GM12891 (cell line): ENCODE measurements at regions not wholly inside any gene's neighbourhood (a gene's known extent, or its start where the extent isn't known, plus 50 kb on each side); places are given as distances from the start of the nearest gene placed in this dataset.
"Not testable (repeated sequence)": the region's sequence is repeated elsewhere in the genome, so short reads cannot be mapped to it uniquely, and the experiment has no call there.

Source experiments
- DNase-seq: peaks from one replicate; pipeline ENCODE4 v3.0.0; 2011; ENCODE audit warnings: low spot score; ENCODE audit not compliant: insufficient read length
- FAIRE-seq: peaks from 2 replicates; lab custom pipeline; 2011; peaks lifted over from hg19 to GRCh38; lab: Jason Lieb, UNC
- PAX5 ChIP-seq: IDR thresholded peaks from 2 replicates; pipeline ENCODE4 v1.6.1; 2011; ENCODE audit warnings: low read length, moderate library complexity, mild to moderate bottlenecking; ENCODE audit not compliant: insufficient read depth, severe bottlenecking
- POLR2A ChIP-seq: IDR thresholded peaks from 2 replicates; pipeline ENCODE4 v1.6.1; 2011; ENCODE audit warnings: low read depth, low read length, control low read depth
- POLR2AphosphoS5 ChIP-seq: IDR thresholded peaks from 2 replicates; pipeline ENCODE4 v1.6.1; 2011; ENCODE audit warnings: low read depth, low read length, control low read depth
- POU2F2 ChIP-seq: IDR thresholded peaks from 2 replicates; pipeline ENCODE4 v1.6.1; 2011; ENCODE audit warnings: low read depth, mild to moderate bottlenecking, control low read depth, low read length, moderate library complexity
- SPI1 ChIP-seq: IDR thresholded peaks from 2 replicates; pipeline ENCODE4 v1.6.1; 2011; ENCODE audit warnings: low read depth, low read length, control low read depth
- TAF1 ChIP-seq: IDR thresholded peaks from 2 replicates; pipeline ENCODE4 v1.6.1; 2011; ENCODE audit warnings: low read depth, low read length, control low read depth

DNA sequence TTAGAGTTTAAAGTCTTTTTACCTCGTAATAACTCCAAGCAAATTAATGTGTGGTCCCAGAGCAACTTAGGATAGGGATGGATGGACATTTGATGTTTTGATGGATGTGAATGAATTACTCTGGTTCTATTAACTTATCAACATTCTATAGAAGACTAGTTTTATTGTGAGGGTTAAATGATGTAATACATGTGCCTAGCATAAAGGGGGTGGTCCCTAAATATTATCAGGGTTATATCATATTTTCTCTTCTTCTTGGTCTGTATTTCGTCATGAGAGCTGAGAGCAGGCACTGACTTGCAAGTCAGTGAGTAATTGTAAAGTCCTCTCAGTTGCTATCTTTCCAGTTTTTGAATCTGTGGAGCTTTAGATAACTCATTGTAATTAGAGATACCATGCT, 219.3 kb downstream of the GATA3 start:
- FAIRE-seq (no peak), DNase-seq (no peak)
- TF ChIP-seq POU2F2: no peak
- no peak for TF ChIP-seq SPI1
- no peak for TF ChIP-seq POLR2AphosphoS5
- TF ChIP-seq PAX5: no peak
- TF ChIP-seq POLR2A: no peak
- TF ChIP-seq TAF1: no peak

DNA sequence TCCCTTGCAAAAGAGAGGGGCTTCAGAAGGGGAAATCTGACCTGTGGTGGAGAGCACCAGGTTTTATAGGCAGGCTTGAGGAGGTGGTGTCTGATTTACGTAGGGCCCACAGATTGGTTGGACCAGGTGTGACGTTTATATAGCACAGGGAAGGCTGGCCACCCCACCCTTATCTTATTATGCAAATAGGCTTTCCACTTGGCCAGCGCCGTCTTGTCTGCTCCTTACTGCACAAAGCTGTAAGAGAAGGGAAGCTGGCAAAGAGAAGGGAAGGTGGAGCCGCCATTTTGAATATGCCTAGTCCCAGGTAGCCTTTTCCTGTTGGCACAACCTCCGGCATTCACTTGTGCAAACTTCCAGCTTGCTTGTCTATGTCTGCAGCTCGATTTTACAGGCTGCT, 221.4 kb downstream of the GATA3 start:
- DNase-seq: no peak
- TF ChIP-seq SPI1 (no peak), TAF1 (no peak), PAX5 (no peak), POLR2A (no peak), POU2F2 (no peak), POLR2AphosphoS5 (no peak)
- FAIRE-seq: no peak

DNA sequence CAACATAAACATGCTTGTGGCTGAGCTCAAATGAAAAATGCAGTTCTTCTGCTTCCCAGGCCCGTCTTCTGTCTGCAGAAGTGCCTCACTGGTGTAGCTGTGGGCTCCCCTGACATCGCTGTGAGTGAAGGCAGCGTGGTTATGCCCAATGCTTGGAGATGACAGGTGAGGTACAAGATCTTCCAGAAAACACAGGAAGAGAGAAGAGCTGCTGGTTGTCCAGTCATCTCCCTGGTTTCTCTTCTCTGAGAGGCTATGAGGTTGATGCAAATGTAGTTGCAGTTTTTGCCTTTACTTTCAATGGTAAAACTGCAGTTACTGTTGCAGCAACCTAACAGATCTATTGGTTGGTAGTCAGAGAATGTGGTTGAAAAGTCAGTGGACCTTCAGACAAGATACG, 223.6 kb downstream of the GATA3 start:
- DNase-seq: no peak
- FAIRE-seq: no peak
- no peak for TF ChIP-seq POU2F2
- no peak for TF ChIP-seq POLR2AphosphoS5
- no peak for TF ChIP-seq SPI1
- no peak for TF ChIP-seq POLR2A
- TF ChIP-seq TAF1: no peak
- no peak for TF ChIP-seq PAX5

DNA sequence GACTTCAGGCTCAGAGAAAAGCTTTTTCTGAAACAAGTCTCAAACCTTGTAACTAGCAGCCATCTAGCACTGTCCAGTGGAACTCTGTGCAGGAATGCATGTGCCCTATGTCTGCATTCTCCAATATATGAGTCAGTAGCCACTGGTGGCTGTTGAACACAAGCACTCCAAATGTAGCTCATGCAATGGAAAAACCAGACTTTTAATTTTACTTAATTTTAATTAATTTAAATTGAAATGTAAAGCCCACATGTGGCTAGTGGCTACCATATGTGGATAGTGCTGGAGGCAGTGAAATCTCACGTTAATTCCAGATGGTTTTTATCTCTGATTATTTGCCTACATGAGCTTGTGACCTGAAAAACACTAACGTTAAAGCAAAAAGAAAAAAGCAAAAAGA, 225.1 kb downstream of the GATA3 start:
- no peak for DNase-seq
- no peak for TF ChIP-seq POLR2A
- TF ChIP-seq POLR2AphosphoS5: no peak
- no peak for TF ChIP-seq TAF1
- TF ChIP-seq POU2F2: no peak
- no peak for TF ChIP-seq PAX5
- no peak for TF ChIP-seq SPI1

DNA sequence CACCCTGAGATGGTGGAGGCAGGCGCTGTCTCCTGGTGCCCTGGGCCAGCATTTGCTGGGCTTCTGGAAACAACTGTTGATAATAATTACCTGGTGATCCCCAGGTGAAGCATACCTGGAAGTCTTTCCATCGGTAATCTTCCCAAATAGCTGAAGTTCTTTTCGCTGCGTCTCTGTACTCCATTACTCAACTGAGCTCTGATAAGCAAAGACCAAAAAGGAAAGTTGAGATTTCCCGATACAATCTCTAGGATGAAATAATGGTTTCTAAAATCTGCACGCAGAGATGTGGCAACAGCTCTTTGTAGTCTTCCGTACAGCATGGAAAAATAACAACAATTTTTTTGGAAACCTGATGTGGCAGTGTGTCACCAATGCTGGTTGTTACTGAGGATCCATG, 226.5 kb downstream of the GATA3 start:
- DNase-seq: no peak
- TF ChIP-seq SPI1: no peak
- TF ChIP-seq PAX5: no peak
- TF ChIP-seq POLR2AphosphoS5: no peak
- TF ChIP-seq TAF1: no peak
- no peak for TF ChIP-seq POLR2A
- TF ChIP-seq POU2F2: no peak
- no peak for FAIRE-seq

More for the DNA sequence above, 225.1 kb downstream of the GATA3 start:
- FAIRE-seq: no peak

DNA sequence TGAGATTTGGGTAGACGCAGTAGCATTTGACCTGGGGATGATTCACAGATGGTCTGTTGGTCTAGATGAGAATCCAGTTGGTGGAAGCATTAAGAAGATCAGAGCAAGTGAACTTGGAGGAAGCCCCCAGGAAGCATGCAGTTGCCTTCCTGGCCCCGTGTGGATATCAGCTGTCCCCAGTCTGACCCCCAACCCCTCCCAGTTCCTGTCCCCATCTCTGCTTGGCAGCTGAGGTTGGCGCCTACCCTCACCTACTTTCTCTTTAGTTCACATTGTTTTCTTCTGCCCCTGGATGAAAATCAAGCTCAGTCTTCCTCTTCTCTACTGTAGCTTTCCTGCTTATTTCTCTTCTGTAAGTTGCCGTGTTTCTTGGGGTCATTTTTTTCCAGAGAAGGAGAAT, 227.9 kb downstream of the GATA3 start:
- DNase-seq (no peak), FAIRE-seq (no peak)
- TF ChIP-seq POU2F2: no peak

DNA sequence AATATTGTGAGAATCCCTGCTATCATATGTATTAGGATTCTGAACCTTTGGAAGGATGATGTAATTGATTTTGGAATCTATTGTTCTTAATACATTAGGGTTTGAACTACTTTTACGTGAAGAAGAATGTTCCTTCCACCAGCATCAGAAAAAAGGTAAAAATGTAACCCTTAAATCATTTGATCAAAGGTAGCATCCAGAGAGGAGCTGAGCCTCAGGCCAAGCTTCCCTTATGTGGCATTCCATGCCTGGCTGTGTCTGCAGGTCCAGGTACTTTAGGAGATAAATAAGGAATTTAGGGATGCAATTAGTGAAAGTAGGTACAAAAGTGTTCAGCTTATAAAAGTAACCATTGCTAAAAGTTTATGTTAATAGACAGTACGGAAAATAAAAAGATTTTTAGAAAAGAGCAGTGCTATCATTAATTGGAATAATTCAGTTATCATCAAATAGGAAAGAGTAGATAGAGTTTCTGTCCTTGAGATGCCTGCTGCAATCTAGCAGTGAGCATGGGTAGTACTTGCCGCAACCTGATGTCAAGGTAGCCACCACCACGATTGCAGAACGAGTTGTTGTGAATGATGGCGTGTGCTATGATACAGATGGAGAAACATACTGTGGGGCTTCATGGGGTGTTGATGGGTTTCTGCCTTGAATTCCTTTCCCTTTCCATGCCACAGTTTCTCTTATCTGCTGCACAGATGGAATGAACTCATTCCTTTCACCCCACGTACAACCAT, 228.8 kb downstream of the GATA3 start:
- no peak for FAIRE-seq
- TF ChIP-seq POLR2AphosphoS5: no peak
- no peak for TF ChIP-seq POU2F2
- TF ChIP-seq SPI1: no peak
- TF ChIP-seq PAX5: no peak
- TF ChIP-seq POLR2A: no peak
- no peak for TF ChIP-seq TAF1
- no peak for DNase-seq

DNA sequence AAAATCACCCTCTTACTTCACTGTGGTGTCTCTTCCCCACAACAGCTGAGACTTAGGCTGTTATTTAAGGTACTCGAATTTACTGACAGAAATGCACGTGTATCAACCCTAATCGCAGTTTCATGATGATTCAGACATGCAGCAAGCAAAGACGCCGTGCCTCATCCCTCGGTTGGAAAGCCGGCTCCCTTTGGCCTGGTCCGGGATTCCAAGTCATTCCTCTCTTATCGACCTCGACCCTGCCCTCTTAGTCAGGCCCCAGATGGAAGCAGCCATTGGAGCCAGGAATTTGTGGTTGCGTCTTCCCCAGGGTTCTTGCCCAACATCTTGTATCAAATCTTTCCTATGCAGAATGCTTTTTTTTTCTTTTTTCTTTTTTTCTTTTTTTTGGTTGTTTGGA, 229.5 kb downstream of the GATA3 start:
- TF ChIP-seq POU2F2 (no peak), POLR2A (no peak), PAX5 (no peak), POLR2AphosphoS5 (no peak), SPI1 (no peak), TAF1 (no peak)
- DNase-seq (no peak), FAIRE-seq (no peak)

DNA sequence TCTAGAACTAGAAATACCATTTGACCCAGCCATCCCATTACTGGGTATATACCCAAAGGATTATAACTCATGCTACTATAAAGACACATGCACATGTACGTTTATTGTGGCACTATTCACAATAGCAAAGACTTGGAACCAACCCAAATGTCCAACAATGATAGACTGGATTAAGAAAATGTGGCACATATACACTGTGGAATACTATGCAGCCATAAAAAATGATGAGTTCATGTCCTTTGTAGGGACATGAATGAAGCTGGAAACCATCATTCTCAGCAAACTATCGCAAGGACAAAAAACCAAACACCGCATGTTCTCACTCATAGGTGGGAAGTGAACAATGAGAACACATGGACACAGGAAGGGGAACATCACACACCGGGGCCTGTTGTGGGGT, 231.5 kb downstream of the GATA3 start:
- FAIRE-seq, DNase-seq: not testable (repeated sequence)

DNA sequence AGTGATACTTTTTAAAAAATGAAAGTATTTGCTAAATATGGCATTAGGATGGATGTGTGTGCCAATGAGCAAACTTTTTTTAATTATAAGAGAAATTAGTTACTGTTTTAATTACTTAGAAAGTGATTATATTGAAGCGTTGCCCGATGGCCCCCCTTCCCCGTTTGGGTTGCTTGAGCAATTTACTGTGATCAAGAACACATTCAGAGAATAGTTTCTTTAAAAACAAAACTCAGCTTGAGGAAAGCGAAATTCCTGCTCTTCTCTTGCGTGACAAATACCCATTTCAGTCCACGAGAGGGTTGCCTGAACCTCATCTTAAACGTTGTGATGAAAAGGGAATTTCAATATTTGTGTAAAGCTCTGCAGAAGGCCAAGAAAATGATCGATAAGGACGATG, 234.1 kb downstream of the GATA3 start:
- no peak for DNase-seq
- TF ChIP-seq POU2F2 (no peak), POLR2AphosphoS5 (no peak), PAX5 (no peak), TAF1 (no peak), POLR2A (no peak), SPI1 (no peak)
- no peak for FAIRE-seq
